ENCODE measurements at regions not wholly inside any gene's neighbourhood (a gene's known extent, or its start where the extent isn't known, plus 50 kb on each side); places are given as distances from the start of the nearest gene placed in this dataset.

- Mint-ChIP-seq H3K9me3 (peaks cover 3% of the 10 kb centered on the region), H3K27me3 (ENCODE audit: low read depth) (no peaks in the 10 kb centered on the region), H3K27ac (peak overlapping the region; percentile 38), H3K4me1 (ENCODE audit: low read depth) (peaks cover 29% of the 10 kb centered on the region), H3K36me3 (ENCODE audit: low read depth) (peaks cover 3% of the 10 kb centered on the region), H3K4me3 (ENCODE audit: low read depth) (no peak overlapping the region)
- DNase-seq (ENCODE audit: low spot score) = no peak
- intact Hi-C loops (cut with micrococcal nuclease) = loop anchor here (10.0 kb wide), 1 partner anchor 348 kb away; no protein-coding TSS in a partner anchor
Observed at GRCh38 chr4:26067035-26067434, 153.0 kb downstream of the SMIM20 start.

GRCh38 chr4:26069218-26069617 lies 155.2 kb downstream of the SMIM20 start:
- intact Hi-C loops (cut with micrococcal nuclease) = loop anchor here (10.0 kb wide), 1 partner anchor 346 kb away; no protein-coding TSS in a partner anchor
- H3K27ac Mint-ChIP-seq = peak overlapping the region; percentile 39
- no peak for DNase-seq (ENCODE audit: low spot score)
- peaks cover 40% of the 10 kb centered on the region for H3K4me1 Mint-ChIP-seq (ENCODE audit: low read depth)
- no peaks in the 10 kb centered on the region for H3K27me3 Mint-ChIP-seq (ENCODE audit: low read depth)
- H3K4me3 Mint-ChIP-seq (ENCODE audit: low read depth) = no peak overlapping the region
- H3K36me3 Mint-ChIP-seq (ENCODE audit: low read depth) = peaks cover 3% of the 10 kb centered on the region
- peaks cover 3% of the 10 kb centered on the region for H3K9me3 Mint-ChIP-seq

GRCh38 chr4:26071688-26072087 lies 157.7 kb downstream of the SMIM20 start:
- Mint-ChIP-seq H3K4me3 (ENCODE audit: low read depth) (no peak overlapping the region), H3K27ac (peak overlapping the region; percentile 68)

GRCh38 chr4:26073886-26074560 lies 160.0 kb downstream of the SMIM20 start:
- Mint-ChIP-seq H3K9me3 (peaks cover 23% of the 10 kb centered on the region), H3K4me1 (ENCODE audit: low read depth) (peaks cover 85% of the 10 kb centered on the region), H3K27ac (peak overlapping the region; percentile 99), H3K36me3 (ENCODE audit: low read depth) (peaks cover 25% of the 10 kb centered on the region), H3K27me3 (ENCODE audit: low read depth) (no peaks in the 10 kb centered on the region), H3K4me3 (ENCODE audit: low read depth) (peak overlapping the region; percentile 61)
- intact Hi-C loops (cut with micrococcal nuclease) = loop anchor here (1.0 to 2.0 kb wide), 11 partner anchors 10 to 245 kb away; no protein-coding TSS in a partner anchor
- DNase-seq (ENCODE audit: low spot score) = no peak

More at GRCh38 chr4:26071688-26072087, 157.7 kb downstream of the SMIM20 start:
- Mint-ChIP-seq H3K9me3 (peaks cover 7% of the 10 kb centered on the region), H3K27me3 (ENCODE audit: low read depth) (no peaks in the 10 kb centered on the region), H3K4me1 (ENCODE audit: low read depth) (peaks cover 64% of the 10 kb centered on the region), H3K36me3 (ENCODE audit: low read depth) (peaks cover 8% of the 10 kb centered on the region)
- intact Hi-C loops (cut with micrococcal nuclease) = no loop called here
- DNase-seq (ENCODE audit: low spot score) = no peak

- Mint-ChIP-seq H3K4me3 (ENCODE audit: low read depth) (peak overlapping the region; percentile 61), H3K4me1 (ENCODE audit: low read depth) (peaks cover 76% of the 10 kb centered on the region), H3K27me3 (ENCODE audit: low read depth) (no peaks in the 10 kb centered on the region), H3K27ac (peak overlapping the region; percentile 99), H3K36me3 (ENCODE audit: low read depth) (peaks cover 25% of the 10 kb centered on the region), H3K9me3 (peaks cover 23% of the 10 kb centered on the region)
- intact Hi-C loops (cut with micrococcal nuclease) = loop anchor here (1.0 to 5.0 kb wide), 12 partner anchors 9 to 297 kb away; no protein-coding TSS in a partner anchor
- DNase-seq (ENCODE audit: low spot score) = peak; percentile 58
Observed at GRCh38 chr4:26074712-26075430, 160.9 kb downstream of the SMIM20 start.

- peaks cover 77% of the 10 kb centered on the region for H3K4me1 Mint-ChIP-seq (ENCODE audit: low read depth)
- peak overlapping the region; percentile 99 for H3K27ac Mint-ChIP-seq
- intact Hi-C loops (cut with micrococcal nuclease) = loop anchor here (2.0 to 5.0 kb wide), 2 partner anchors 17 to 297 kb away; no protein-coding TSS in a partner anchor
- peaks cover 29% of the 10 kb centered on the region for H3K36me3 Mint-ChIP-seq (ENCODE audit: low read depth)
- no peak for DNase-seq (ENCODE audit: low spot score)
- H3K9me3 Mint-ChIP-seq = peaks cover 26% of the 10 kb centered on the region
- H3K4me3 Mint-ChIP-seq (ENCODE audit: low read depth) = peak overlapping the region; percentile 58
- H3K27me3 Mint-ChIP-seq (ENCODE audit: low read depth) = no peaks in the 10 kb centered on the region
Observed at GRCh38 chr4:26075583-26075982, 161.6 kb downstream of the SMIM20 start.

- Mint-ChIP-seq H3K27ac (peak overlapping the region; percentile 99), H3K4me1 (ENCODE audit: low read depth) (peaks cover 77% of the 10 kb centered on the region), H3K36me3 (ENCODE audit: low read depth) (peaks cover 32% of the 10 kb centered on the region), H3K9me3 (peaks cover 29% of the 10 kb centered on the region), H3K4me3 (ENCODE audit: low read depth) (peak overlapping the region; percentile 58), H3K27me3 (ENCODE audit: low read depth) (no peaks in the 10 kb centered on the region)
- intact Hi-C loops (cut with micrococcal nuclease) = loop anchor here (1.0 to 5.0 kb wide), 5 partner anchors 12 to 296 kb away; no protein-coding TSS in a partner anchor
- DNase-seq (ENCODE audit: low spot score) = peak; percentile 65
Observed at GRCh38 chr4:26076000-26076587, 162.1 kb downstream of the SMIM20 start.

- intact Hi-C loops (cut with micrococcal nuclease) = loop anchor here (1.0 to 5.0 kb wide), 4 partner anchors 11 to 295 kb away; no protein-coding TSS in a partner anchor
- Mint-ChIP-seq H3K27me3 (ENCODE audit: low read depth) (no peaks in the 10 kb centered on the region), H3K9me3 (peaks cover 29% of the 10 kb centered on the region), H3K36me3 (ENCODE audit: low read depth) (peaks cover 35% of the 10 kb centered on the region), H3K4me3 (ENCODE audit: low read depth) (no peak overlapping the region), H3K27ac (peak overlapping the region; percentile 99), H3K4me1 (ENCODE audit: low read depth) (peaks cover 77% of the 10 kb centered on the region)
- DNase-seq (ENCODE audit: low spot score) = no peak
Observed at GRCh38 chr4:26076896-26077295, 162.9 kb downstream of the SMIM20 start.

- no peak for DNase-seq (ENCODE audit: low spot score)
- Mint-ChIP-seq H3K36me3 (ENCODE audit: low read depth) (peaks cover 35% of the 10 kb centered on the region), H3K4me3 (ENCODE audit: low read depth) (no peak overlapping the region), H3K4me1 (ENCODE audit: low read depth) (peaks cover 82% of the 10 kb centered on the region), H3K27me3 (ENCODE audit: low read depth) (no peaks in the 10 kb centered on the region), H3K27ac (peak overlapping the region; percentile 99), H3K9me3 (peaks cover 29% of the 10 kb centered on the region)
- intact Hi-C loops (cut with micrococcal nuclease) = loop anchor here (5.0 kb wide), 1 partner anchor 295 kb away; no protein-coding TSS in a partner anchor
Observed at GRCh38 chr4:26077756-26078155, 163.7 kb downstream of the SMIM20 start.

- H3K36me3 Mint-ChIP-seq (ENCODE audit: low read depth) = peaks cover 35% of the 10 kb centered on the region
- DNase-seq (ENCODE audit: low spot score) = no peak
- H3K9me3 Mint-ChIP-seq = peaks cover 29% of the 10 kb centered on the region
- peaks cover 82% of the 10 kb centered on the region for H3K4me1 Mint-ChIP-seq (ENCODE audit: low read depth)
- H3K27me3 Mint-ChIP-seq (ENCODE audit: low read depth) = no peaks in the 10 kb centered on the region
- intact Hi-C loops (cut with micrococcal nuclease) = loop anchor here (1.0 kb wide), 3 partner anchors 64 to 116 kb away; no protein-coding TSS in a partner anchor
- no peak overlapping the region for H3K4me3 Mint-ChIP-seq (ENCODE audit: low read depth)
- H3K27ac Mint-ChIP-seq = peak overlapping the region; percentile 93
Observed at GRCh38 chr4:26080870-26081628, 167.0 kb downstream of the SMIM20 start.

GRCh38 chr4:26081795-26082498 lies 167.9 kb downstream of the SMIM20 start:
- intact Hi-C loops (cut with micrococcal nuclease) = loop anchor here (1.0 kb wide), 3 partner anchors 63 to 115 kb away; no protein-coding TSS in a partner anchor
- peaks cover 79% of the 10 kb centered on the region for H3K4me1 Mint-ChIP-seq (ENCODE audit: low read depth)
- no peak for DNase-seq (ENCODE audit: low spot score)
- peaks cover 27% of the 10 kb centered on the region for H3K36me3 Mint-ChIP-seq (ENCODE audit: low read depth)
- H3K27ac Mint-ChIP-seq = peak overlapping the region; percentile 93
- peaks cover 22% of the 10 kb centered on the region for H3K9me3 Mint-ChIP-seq
- no peaks in the 10 kb centered on the region for H3K27me3 Mint-ChIP-seq (ENCODE audit: low read depth)
- no peak overlapping the region for H3K4me3 Mint-ChIP-seq (ENCODE audit: low read depth)
